Right lobe of liver (tissue), 6 donors: ENCODE measurements at regions not wholly inside any gene's neighbourhood (a gene's known extent, or its start where the extent isn't known, plus 50 kb on each side); places are given as distances from the start of the nearest gene placed in this dataset.
A peak's percentile ranks its signal among the peaks of the same experiment; 100 is the strongest.

Experiments used
- ATAC-seq, 4 donors: fragments of 200-7000 bp; cut with Tn5 transposase; one replicate each; pipeline ENCODE4 v1.9.1; 2020; ENCODE audit warnings: mild to moderate bottlenecking in 4 of 4, moderate library complexity in 4 of 4
- DNase-seq, 3 donors: peaks; one replicate each; pipeline ENCODE4 v3.0.0-alpha.2; 2020
- H3K27ac ChIP-seq, 3 donors: fragments of 200-600 bp; one replicate each; pipeline ENCODE4 v1.8.0; 2022
- H3K27me3 ChIP-seq, 2 donors: fragments of 200-600 bp; one replicate each; pipeline ENCODE4 v1.8.0; 2022
- H3K36me3 ChIP-seq, 4 donors: fragments of 200-600 bp; sonication (generic) in 1 of 4; one replicate each; pipeline versions ENCODE4 v1.5.1 to v1.8.0; 2017 to 2022; ENCODE audit warnings: control low read depth in 1 of 4
- H3K4me1 ChIP-seq, 4 donors: fragments of 200-600 bp; sonication (generic) in 1 of 4; one replicate each; pipeline versions ENCODE4 v1.5.1 to v1.8.0; 2017 to 2022; ENCODE audit warnings: control low read depth in 1 of 4
- H3K4me3 ChIP-seq, 3 donors: fragments of 200-600 bp; one replicate each; pipeline ENCODE4 v1.8.0; 2022
- H3K9me3 ChIP-seq, 4 donors: fragments of 200-600 bp; sonication (generic) in 1 of 4; one replicate each; pipeline versions ENCODE4 v1.5.1 to v1.8.0; 2017 to 2022; ENCODE audit warnings: control low read depth in 1 of 4
- CTCF ChIP-seq, 4 donors: fragments of 200-600 bp in 3 of 4; fragments of 450-650 bp in 1 of 4; IDR thresholded peaks; one replicate each; pipeline versions ENCODE4 v1.5.1 to v1.8.0; 2016 to 2022; ENCODE audit warnings: antibody characterized with exemption in 4 of 4, mild to moderate bottlenecking in 2 of 4
- POLR2A ChIP-seq: fragments of 450-650 bp; IDR thresholded peaks from one replicate; pipeline ENCODE4 v1.6.1; 2017; ENCODE audit warnings: antibody characterized with exemption, mild to moderate bottlenecking
- WGBS: methylation state at CpG from one replicate; pipeline ENCODE4 v1.1.6; 2018; ENCODE audit warnings: low coverage, low lambda C conversion rate; ENCODE audit not compliant: insufficient coverage; ENCODE audit errors: missing lambda C conversion rate; 5-methylcytosine and 5-hydroxymethylcytosine counted together
- intact Hi-C, 2 donors: fragments of 100-400 bp; cut with DNase I; formaldehyde crosslinking; loops; one replicate each; pipeline versions ENCODE4 v1.11.2 to v1.14.1; 2022
- donor health status: DM: no; HTN: yes; CAD: no.
- donor health status: DM: no; HTN: no; CAD: no.
- donor health status: DM: no; HTN: no; CAD: no.
- donor health status: DM: no; HTN: yes; CAD: no.
- donor health status: DM: no; HTN: yes; CAD: no.

GRCh38 chr10:116006508-116006907 lies 266.5 kb downstream of the GFRA1 start:
- ATAC-seq (no peak), DNase-seq (no peak)
- TF ChIP-seq POLR2A (no peak), CTCF (IDR thresholded peaks at IDR 0.05) (no peak)
- no peaks in the 10 kb centered on the region for H3K36me3 ChIP-seq
- intact Hi-C loops, result no loop called here
- no peak overlapping the region for H3K27ac ChIP-seq
- no peaks in the 10 kb centered on the region for H3K27me3 ChIP-seq
- H3K4me1 ChIP-seq, result peaks cover 0 to 32% (median 6%) of the 10 kb centered on the region in 4 donors
- no peak overlapping the region for H3K4me3 ChIP-seq
- H3K9me3 ChIP-seq, result no peaks in the 10 kb centered on the region

GRCh38 chr10:116005301-116005700 lies 267.7 kb downstream of the GFRA1 start:
- Histone ChIP-seq H3K4me3 (no peak overlapping the region), H3K27ac (peak overlapping the region in 2 of 3 donors; percentile 32 to 45), H3K36me3 (no peaks in the 10 kb centered on the region), H3K9me3 (no peaks in the 10 kb centered on the region), H3K4me1 (peaks cover 0 to 44% (median 11%) of the 10 kb centered on the region in 4 donors), H3K27me3 (no peaks in the 10 kb centered on the region)
- ATAC-seq (peak; percentile 78 to 87 (median 82)), DNase-seq (peak in 1 of 3 donors; percentile 66)
- WGBS, result 19% methylated on average over 2 of the region's 2 CpGs
- TF ChIP-seq CTCF (IDR thresholded peaks at IDR 0.05) (no peak), POLR2A (no peak)
- intact Hi-C loops, result no loop called here

GRCh38 chr10:116002735-116003134 lies 270.3 kb downstream of the GFRA1 start:
- 100% methylated on average over 1 of the region's 1 CpG for WGBS
- no peak overlapping the region for H3K4me3 ChIP-seq
- intact Hi-C loops, result no loop called here
- ATAC-seq (no peak), DNase-seq (no peak)
- H3K27ac ChIP-seq, result no peak overlapping the region
- no peaks in the 10 kb centered on the region for H3K27me3 ChIP-seq
- peaks cover 0 to 50% (median 15%) of the 10 kb centered on the region in 4 donors for H3K4me1 ChIP-seq
- TF ChIP-seq POLR2A (no peak), CTCF (IDR thresholded peaks at IDR 0.05) (no peak)
- no peaks in the 10 kb centered on the region for H3K36me3 ChIP-seq
- no peaks in the 10 kb centered on the region for H3K9me3 ChIP-seq

GRCh38 chr10:116001976-116002375 lies 271.0 kb downstream of the GFRA1 start:
- no peaks in the 10 kb centered on the region for H3K9me3 ChIP-seq
- DNase-seq, result no peak
- H3K4me1 ChIP-seq, result peaks cover 0 to 50% (median 15%) of the 10 kb centered on the region in 4 donors
- intact Hi-C loops, result no loop called here
- ATAC-seq, result no peak
- peak overlapping the region in 2 of 3 donors; percentile 79 to 85 for H3K27ac ChIP-seq
- H3K36me3 ChIP-seq, result no peaks in the 10 kb centered on the region
- 92% methylated on average over 3 of the region's 4 CpGs for WGBS
- H3K4me3 ChIP-seq, result no peak overlapping the region
- H3K27me3 ChIP-seq, result no peaks in the 10 kb centered on the region
- TF ChIP-seq POLR2A (no peak), CTCF (IDR thresholded peaks at IDR 0.05) (no peak)
